SH-SY5Y (cell line): ENCODE measurements at regions not wholly inside any gene's neighbourhood (a gene's known extent, or its start where the extent isn't known, plus 50 kb on each side); places are given as distances from the start of the nearest gene placed in this dataset.

Experiments
- GATA2 ChIP-seq: IDR thresholded peaks from 2 replicates; pipeline ENCODE4 v1.6.1; 2011; ENCODE audit warnings: mild to moderate bottlenecking, low read depth, low read length
- GATA3 ChIP-seq: IDR thresholded peaks from 2 replicates; pipeline ENCODE4 v1.6.1; 2011; ENCODE audit warnings: low read depth, mild to moderate bottlenecking, low read length, moderate library complexity

DNA sequence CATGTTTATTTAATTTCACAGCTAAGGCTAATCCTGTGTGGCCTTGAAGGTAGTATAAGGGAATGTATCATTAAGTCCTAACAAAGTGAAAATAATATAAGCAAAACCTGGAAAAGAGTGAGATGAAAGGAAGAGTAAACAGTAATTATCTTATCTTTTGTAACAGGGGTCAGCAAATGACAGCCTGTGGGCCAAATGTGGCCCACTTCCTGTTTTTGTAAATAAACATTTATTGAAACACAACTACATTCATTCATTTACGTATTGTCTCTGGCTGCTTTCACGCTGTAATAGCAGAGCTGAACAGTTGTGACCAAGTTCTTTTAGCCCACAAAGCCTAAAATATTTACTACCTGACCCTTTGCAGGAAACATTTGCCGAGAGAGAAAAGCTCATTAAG lies 78.4 kb upstream of the HTR4 start:
- TF ChIP-seq GATA2 (no peak), GATA3 (no peak)
